ENCODE measurements at regions not wholly inside any gene's neighbourhood (a gene's known extent, or its start where the extent isn't known, plus 50 kb on each side); places are given as distances from the start of the nearest gene placed in this dataset.

GRCh38 chr21:24046829-24047443, 1560.3 kb downstream of the MRPL39 start:
- TF ChIP-seq CTCF (IDR thresholded peaks at IDR 0.05; ENCODE audit: poor library complexity, severe bottlenecking) (no peak), POLR2AphosphoS5 (IDR thresholded peaks at IDR 0.05) (no peak), EZH2 (IDR thresholded peaks at IDR 0.05; ENCODE audit: borderline replicate concordance, insufficient read depth, low read length, poor library complexity, severe bottlenecking) (no peak), TAF1 (IDR thresholded peaks at IDR 0.05; ENCODE audit: low read depth) (no peak), MXI1 (conservative IDR thresholded peaks at IDR 0.05; ENCODE audit: poor library complexity, severe bottlenecking) (no peak), RAD21 (conservative IDR thresholded peaks at IDR 0.05) (no peak), EP300 (conservative IDR thresholded peaks at IDR 0.05; ENCODE audit: poor library complexity, severe bottlenecking) (no peak), SMC3 (conservative IDR thresholded peaks at IDR 0.05; ENCODE audit: poor library complexity) (no peak)
- TF ChIP-seq, protein P1, sequence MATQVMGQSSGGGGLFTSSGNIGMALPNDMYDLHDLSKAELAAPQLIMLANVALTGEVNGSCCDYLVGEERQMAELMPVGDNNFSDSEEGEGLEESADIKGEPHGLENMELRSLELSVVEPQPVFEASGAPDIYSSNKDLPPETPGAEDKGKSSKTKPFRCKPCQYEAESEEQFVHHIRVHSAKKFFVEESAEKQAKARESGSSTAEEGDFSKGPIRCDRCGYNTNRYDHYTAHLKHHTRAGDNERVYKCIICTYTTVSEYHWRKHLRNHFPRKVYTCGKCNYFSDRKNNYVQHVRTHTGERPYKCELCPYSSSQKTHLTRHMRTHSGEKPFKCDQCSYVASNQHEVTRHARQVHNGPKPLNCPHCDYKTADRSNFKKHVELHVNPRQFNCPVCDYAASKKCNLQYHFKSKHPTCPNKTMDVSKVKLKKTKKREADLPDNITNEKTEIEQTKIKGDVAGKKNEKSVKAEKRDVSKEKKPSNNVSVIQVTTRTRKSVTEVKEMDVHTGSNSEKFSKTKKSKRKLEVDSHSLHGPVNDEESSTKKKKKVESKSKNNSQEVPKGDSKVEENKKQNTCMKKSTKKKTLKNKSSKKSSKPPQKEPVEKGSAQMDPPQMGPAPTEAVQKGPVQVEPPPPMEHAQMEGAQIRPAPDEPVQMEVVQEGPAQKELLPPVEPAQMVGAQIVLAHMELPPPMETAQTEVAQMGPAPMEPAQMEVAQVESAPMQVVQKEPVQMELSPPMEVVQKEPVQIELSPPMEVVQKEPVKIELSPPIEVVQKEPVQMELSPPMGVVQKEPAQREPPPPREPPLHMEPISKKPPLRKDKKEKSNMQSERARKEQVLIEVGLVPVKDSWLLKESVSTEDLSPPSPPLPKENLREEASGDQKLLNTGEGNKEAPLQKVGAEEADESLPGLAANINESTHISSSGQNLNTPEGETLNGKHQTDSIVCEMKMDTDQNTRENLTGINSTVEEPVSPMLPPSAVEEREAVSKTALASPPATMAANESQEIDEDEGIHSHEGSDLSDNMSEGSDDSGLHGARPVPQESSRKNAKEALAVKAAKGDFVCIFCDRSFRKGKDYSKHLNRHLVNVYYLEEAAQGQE (IDR thresholded peaks at IDR 0.05; ENCODE audit: borderline replicate concordance), result no peak

Measured in neural cell (in vitro differentiated cells).